ENCODE measurements at regions not wholly inside any gene's neighbourhood (a gene's known extent, or its start where the extent isn't known, plus 50 kb on each side); places are given as distances from the start of the nearest gene placed in this dataset.
"Not testable (repeated sequence)": the region's sequence is repeated elsewhere in the genome, so short reads cannot be mapped to it uniquely, and the experiment has no call there.

DNA sequence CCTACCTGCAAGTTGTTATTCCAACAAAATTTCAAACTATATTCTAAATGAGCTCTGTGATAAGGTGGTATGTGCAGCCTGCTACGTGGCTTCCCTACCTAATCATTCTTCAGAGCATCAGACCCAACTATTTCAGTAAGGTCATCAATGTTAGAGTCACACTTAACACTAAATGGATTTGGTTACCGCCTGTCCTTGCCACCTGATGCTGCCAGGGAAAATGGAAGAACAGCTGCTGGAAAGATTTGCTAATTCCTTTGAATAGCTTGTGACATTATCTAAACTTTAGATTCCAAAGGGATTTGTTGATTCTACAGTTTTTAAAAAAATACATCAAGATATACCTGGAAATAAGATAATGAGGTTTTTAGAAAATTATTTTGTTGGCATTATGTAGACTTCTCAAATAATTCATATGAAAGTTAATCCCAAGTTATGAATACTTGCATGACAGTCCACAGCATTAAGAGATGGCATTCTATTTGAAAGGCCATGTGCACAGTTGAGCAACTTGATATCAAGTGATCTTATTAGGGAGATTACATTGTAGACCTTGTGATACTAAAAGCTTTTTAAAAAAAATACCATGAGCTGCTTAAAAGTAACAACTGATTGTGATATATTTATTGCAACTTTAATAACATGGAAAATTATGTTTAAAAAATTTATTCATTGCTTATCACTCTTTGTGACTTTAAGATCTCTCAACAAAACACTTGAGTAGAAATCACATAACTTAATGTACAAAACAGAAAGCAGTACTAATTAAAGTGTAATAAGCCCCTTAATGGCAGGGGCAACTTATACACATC, 98.3 kb upstream of the UGP2 start:
- H3K36me3 ChIP-seq = no peaks in the 10 kb centered on the region
- no peaks in the 10 kb centered on the region for H3K27me3 ChIP-seq
- H3K27ac ChIP-seq = no peak overlapping the region
- H3K4me1 ChIP-seq (ENCODE audit: low read depth) = no peaks in the 10 kb centered on the region
- DNase-seq (ENCODE audit: low read depth in 1 of 2, low spot score in 1 of 2) = no peak
- TF ChIP-seq, protein P1, sequence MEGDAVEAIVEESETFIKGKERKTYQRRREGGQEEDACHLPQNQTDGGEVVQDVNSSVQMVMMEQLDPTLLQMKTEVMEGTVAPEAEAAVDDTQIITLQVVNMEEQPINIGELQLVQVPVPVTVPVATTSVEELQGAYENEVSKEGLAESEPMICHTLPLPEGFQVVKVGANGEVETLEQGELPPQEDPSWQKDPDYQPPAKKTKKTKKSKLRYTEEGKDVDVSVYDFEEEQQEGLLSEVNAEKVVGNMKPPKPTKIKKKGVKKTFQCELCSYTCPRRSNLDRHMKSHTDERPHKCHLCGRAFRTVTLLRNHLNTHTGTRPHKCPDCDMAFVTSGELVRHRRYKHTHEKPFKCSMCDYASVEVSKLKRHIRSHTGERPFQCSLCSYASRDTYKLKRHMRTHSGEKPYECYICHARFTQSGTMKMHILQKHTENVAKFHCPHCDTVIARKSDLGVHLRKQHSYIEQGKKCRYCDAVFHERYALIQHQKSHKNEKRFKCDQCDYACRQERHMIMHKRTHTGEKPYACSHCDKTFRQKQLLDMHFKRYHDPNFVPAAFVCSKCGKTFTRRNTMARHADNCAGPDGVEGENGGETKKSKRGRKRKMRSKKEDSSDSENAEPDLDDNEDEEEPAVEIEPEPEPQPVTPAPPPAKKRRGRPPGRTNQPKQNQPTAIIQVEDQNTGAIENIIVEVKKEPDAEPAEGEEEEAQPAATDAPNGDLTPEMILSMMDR (IDR thresholded peaks at IDR 0.05; ENCODE audit: low read depth, low read length) = no peak
- H3K9me3 ChIP-seq (ENCODE audit: low read depth) = no peaks in the 10 kb centered on the region
- H3K4me3 ChIP-seq = no peak overlapping the region

DNA sequence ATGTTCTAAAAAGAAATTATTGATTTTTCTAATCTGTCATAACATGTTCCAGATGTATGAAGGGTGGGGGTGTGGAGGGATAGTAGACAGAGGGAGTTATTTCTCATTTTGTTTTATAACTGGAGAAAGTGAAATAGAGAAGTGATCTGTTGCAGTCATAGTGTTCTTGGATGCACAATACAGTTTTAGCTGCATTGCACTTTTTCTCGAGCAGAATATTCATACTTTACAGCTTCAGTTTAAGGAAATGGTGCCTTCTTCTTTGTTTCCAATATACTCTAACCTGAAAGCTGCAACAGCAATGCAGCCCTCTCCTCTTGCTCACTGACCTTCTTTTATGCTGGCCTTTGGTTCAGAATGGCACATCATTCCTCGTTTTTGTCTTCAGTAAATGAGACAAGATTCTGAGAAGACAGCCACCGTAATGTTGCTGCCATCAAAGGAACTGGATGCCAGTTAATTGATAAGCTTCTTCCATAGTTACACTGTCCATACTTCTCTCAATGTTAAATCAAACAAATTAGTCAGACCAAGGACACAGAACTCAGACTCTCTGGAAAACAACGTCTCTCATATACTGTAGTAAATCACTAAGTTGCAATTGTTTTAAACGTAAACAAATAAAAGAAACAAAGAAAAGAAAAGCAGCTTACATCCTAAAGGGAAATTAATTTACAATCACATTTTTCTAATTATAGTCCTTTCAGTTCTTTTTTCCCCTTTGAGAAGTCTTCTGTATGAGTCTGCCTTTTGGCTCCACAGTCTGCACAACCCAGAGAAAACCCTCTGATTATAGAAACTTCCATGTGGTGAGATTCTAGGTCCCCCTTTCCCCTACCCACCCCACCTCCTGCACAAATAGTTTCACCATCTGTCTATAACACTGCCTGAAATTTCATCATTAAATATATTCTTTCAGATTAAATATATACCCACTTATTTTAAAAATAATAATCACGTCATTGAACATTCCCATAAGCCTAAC, 97.4 kb upstream of the UGP2 start:
- Histone ChIP-seq H3K9me3 (ENCODE audit: low read depth) (no peaks in the 10 kb centered on the region), H3K4me1 (ENCODE audit: low read depth) (no peaks in the 10 kb centered on the region), H3K4me3 (no peak overlapping the region), H3K27ac (no peak overlapping the region), H3K27me3 (no peaks in the 10 kb centered on the region), H3K36me3 (no peaks in the 10 kb centered on the region)
- TF ChIP-seq, protein P1 (IDR thresholded peaks at IDR 0.05; ENCODE audit: low read depth, low read length) = no peak
- DNase-seq (ENCODE audit: low read depth in 1 of 2, low spot score in 1 of 2) = no peak

DNA sequence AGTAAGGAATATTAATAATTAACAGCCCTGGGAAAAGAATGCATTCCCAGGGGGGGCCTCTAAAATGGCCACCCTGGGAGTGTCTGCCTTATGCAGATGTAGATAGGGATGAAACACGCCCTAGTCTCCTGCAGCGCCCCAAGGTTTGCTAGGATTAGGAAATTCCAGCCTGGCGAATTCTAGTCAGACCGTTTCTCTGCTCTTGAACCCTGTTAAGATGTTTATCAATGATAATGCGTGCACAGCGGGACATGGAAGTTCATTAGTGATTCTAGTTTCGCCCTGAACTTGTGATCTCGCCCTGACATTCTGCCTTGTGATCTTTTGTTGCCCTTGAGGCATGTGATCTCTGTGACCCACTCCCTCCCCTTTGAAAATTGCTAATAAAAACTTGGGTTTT, 95.1 kb upstream of the UGP2 start:
- not testable (repeated sequence) for H3K27ac ChIP-seq; H3K36me3 ChIP-seq; DNase-seq (ENCODE audit: low read depth in 1 of 2, low spot score in 1 of 2); H3K27me3 ChIP-seq; H3K4me3 ChIP-seq; H3K9me3 ChIP-seq (ENCODE audit: low read depth); H3K4me1 ChIP-seq (ENCODE audit: low read depth)

DNA sequence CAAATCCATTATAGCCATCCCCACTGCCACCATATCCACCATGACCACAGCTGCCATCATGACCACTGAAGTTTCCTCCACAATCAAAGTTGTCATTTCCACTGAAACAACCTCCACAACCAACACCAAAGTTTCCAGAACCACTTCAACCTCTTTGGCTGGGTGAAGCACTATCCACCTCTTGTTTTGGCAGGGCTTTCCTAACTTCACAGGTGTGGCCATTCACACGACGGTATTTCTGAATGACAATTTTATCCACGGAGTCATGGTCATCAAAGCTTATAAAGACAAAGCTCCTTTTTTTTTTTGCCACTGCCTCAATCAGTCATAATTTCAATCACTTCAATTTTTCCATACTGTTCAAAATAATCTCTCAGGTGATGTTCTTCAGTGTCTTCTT, 89.8 kb upstream of the UGP2 start:
- Histone ChIP-seq H3K9me3 (ENCODE audit: low read depth) (no peaks in the 10 kb centered on the region), H3K4me1 (ENCODE audit: low read depth) (no peaks in the 10 kb centered on the region), H3K27ac (no peak overlapping the region), H3K4me3 (no peak overlapping the region), H3K36me3 (no peaks in the 10 kb centered on the region), H3K27me3 (no peaks in the 10 kb centered on the region)
- TF ChIP-seq, protein P1 (IDR thresholded peaks at IDR 0.05; ENCODE audit: low read depth, low read length) = no peak
- DNase-seq (ENCODE audit: low read depth in 1 of 2, low spot score in 1 of 2) = no peak

DNA sequence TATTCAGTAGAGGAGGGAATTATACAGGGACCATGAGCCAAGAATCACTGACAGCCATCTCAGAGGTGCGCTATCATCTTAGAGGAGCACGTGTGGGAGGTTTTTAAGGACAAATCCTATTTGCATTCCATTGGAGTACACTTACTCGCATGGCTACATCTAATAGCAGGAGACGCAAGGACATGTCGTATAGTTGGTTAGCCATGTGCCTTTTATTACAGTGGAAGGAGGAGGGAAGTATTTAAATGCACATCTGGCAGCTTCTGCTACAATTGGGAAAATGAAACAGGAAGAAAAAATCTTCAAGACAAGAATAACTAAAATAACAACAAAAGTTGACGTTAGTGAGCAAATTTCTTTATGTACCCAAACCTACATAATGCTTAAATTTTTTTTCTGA, 86.5 kb upstream of the UGP2 start:
- H3K27me3 ChIP-seq = no peaks in the 10 kb centered on the region
- no peaks in the 10 kb centered on the region for H3K4me1 ChIP-seq (ENCODE audit: low read depth)
- H3K9me3 ChIP-seq (ENCODE audit: low read depth) = no peaks in the 10 kb centered on the region
- H3K27ac ChIP-seq = no peak overlapping the region
- H3K36me3 ChIP-seq = no peaks in the 10 kb centered on the region
- DNase-seq (ENCODE audit: low read depth in 1 of 2, low spot score in 1 of 2) = peak in 1 of 2 donors; percentile 6
- H3K4me3 ChIP-seq = no peak overlapping the region
- TF ChIP-seq, protein P1 (IDR thresholded peaks at IDR 0.05; ENCODE audit: low read depth, low read length) = no peak

DNA sequence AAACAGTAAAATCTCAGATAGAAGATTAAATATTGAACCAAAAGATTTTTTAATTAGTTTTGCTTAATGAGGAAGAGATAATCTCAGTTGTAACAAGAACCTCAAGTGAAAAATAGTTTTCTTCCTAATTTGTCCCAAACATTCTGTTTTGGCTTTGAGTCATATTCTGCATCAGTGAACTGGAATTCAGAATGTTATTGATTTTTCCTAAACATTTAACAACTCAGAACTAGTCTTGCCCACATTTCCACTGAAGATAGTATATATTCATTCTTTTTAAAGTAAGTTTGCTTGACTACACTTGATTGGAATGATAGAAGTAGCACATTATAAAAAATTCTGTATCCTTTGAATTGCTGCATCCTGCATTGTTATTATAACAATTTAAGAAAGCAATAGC, 85.7 kb upstream of the UGP2 start:
- no peaks in the 10 kb centered on the region for H3K27me3 ChIP-seq
- H3K4me3 ChIP-seq = no peak overlapping the region
- no peaks in the 10 kb centered on the region for H3K36me3 ChIP-seq
- no peaks in the 10 kb centered on the region for H3K9me3 ChIP-seq (ENCODE audit: low read depth)
- no peak overlapping the region for H3K27ac ChIP-seq
- H3K4me1 ChIP-seq (ENCODE audit: low read depth) = no peaks in the 10 kb centered on the region
- no peak for DNase-seq (ENCODE audit: low read depth in 1 of 2, low spot score in 1 of 2)
- TF ChIP-seq, protein P1 (IDR thresholded peaks at IDR 0.05; ENCODE audit: low read depth, low read length) = no peak

All from cardiac muscle cell (in vitro differentiated cells and primary cell).